Caco-2 (cell line): ENCODE measurements at regions not wholly inside any gene's neighbourhood (a gene's known extent, or its start where the extent isn't known, plus 50 kb on each side); places are given as distances from the start of the nearest gene placed in this dataset.

ENCODE experiments used
- BruUV-seq: library from RNA; stranded (reverse); fragments of 400-500 nt; replicated peaks from 2 replicates; lab custom pipeline; 2021; lab: Mats Ljungman, UMichigan
- CTCF ChIA-PET: fragments of 300-600 bp; sonication (Branson Sonifier 250); formaldehyde crosslinking; loops from one replicate; lab custom pipeline; 2022; ENCODE audit warnings: antibody characterized with exemption; lab: Charles Lee
- POLR2A ChIA-PET: fragments of 300-600 bp; sonication (Branson Sonifier 250); formaldehyde crosslinking; loops from one replicate; lab custom pipeline; 2022; ENCODE audit warnings: antibody characterized with exemption; lab: Charles Lee
- DNase-seq, 2 experiments: peaks; one replicate each; pipeline versions ENCODE4 v3.0.0 to v3.0.0-alpha.2; 2020 to 2022
- H3K27me3 ChIP-seq: replicated peaks from 2 replicates; pipeline ENCODE4 v1.6.0; 2011; ENCODE audit warnings: low read length; ENCODE audit not compliant: control insufficient read depth, insufficient read depth
- H3K36me3 ChIP-seq: 2 replicates; pipeline ENCODE4 v1.5.1; 2011; ENCODE audit warnings: low read length; ENCODE audit not compliant: control insufficient read depth, insufficient read depth
- H3K4me1 ChIP-seq: fragments of 250-450 bp; sonication (Bioruptor Pico); 2 replicates; pipeline ENCODE4 v1.5.1; 2020; ENCODE audit warnings: mild to moderate bottlenecking
- H3K4me3 ChIP-seq: 2 replicates; pipeline ENCODE4 v1.5.1; 2011; ENCODE audit warnings: low read depth, mild to moderate bottlenecking, control low read depth, low read length
- H3K9me3 ChIP-seq: fragments of 250-450 bp; sonication (Bioruptor Pico); 2 replicates; pipeline ENCODE4 v1.5.1; 2020; ENCODE audit warnings: mild to moderate bottlenecking, moderate library complexity
- H3K27ac Mint-ChIP-seq: one replicate; pipeline ENCODE4 v1.8.0; 2022; ENCODE audit warnings: mixed read lengths; ENCODE audit not compliant: unreplicated experiment
- H3K27me3 Mint-ChIP-seq: one replicate; pipeline ENCODE4 v1.8.0; 2022; ENCODE audit warnings: mixed read lengths; ENCODE audit not compliant: insufficient read depth, unreplicated experiment
- H3K36me3 Mint-ChIP-seq: one replicate; pipeline ENCODE4 v1.8.0; 2022; ENCODE audit warnings: mild to moderate bottlenecking, mixed read lengths; ENCODE audit not compliant: insufficient read depth, unreplicated experiment
- H3K4me1 Mint-ChIP-seq: one replicate; pipeline ENCODE4 v1.8.0; 2022; ENCODE audit warnings: low read depth, mixed read lengths; ENCODE audit not compliant: unreplicated experiment
- H3K4me3 Mint-ChIP-seq: one replicate; pipeline ENCODE4 v1.8.0; 2022; ENCODE audit warnings: mild to moderate bottlenecking, moderate library complexity, mixed read lengths; ENCODE audit not compliant: unreplicated experiment
- H3K9me3 Mint-ChIP-seq: one replicate; pipeline ENCODE4 v1.8.0; 2022; ENCODE audit warnings: mixed read lengths; ENCODE audit not compliant: unreplicated experiment
- intact Hi-C: fragments of 100-400 bp; cut with micrococcal nuclease; formaldehyde crosslinking; loops from one replicate; pipeline ENCODE4 v1.10.0; 2022; ENCODE audit not compliant: unreplicated experiment
- TF ChIP-seq, protein P1 (sequence below), 2 experiments: fragments of 200-600 bp in 1 of 2; IDR thresholded peaks; 1 replicate in 1 of 2; 2 replicates in 1 of 2; pipeline versions ENCODE4 v1.5.1 to v1.8.0; 2011 to 2022; ENCODE audit warnings: antibody characterized with exemption in 1 of 2, control low read depth in 1 of 2, inconsistent platforms in 1 of 2, low read depth in 1 of 2, low read length in 1 of 2, mild to moderate bottlenecking in 1 of 2, moderate library complexity in 1 of 2; ENCODE audit not compliant: insufficient read depth in 1 of 2, severe bottlenecking in 1 of 2, unreplicated experiment in 1 of 2

- Histone ChIP-seq H3K9me3 (no peaks in the 10 kb centered on the region; the same call in 1 of the 2 replicates), H3K27me3 (no peaks in the 10 kb centered on the region), H3K36me3 (no peaks in the 10 kb centered on the region), H3K4me1 (no peaks in the 10 kb centered on the region), H3K4me3 (no peak overlapping the region)
- Mint-ChIP-seq H3K27ac (no peak overlapping the region), H3K27me3 (no peaks in the 10 kb centered on the region), H3K9me3 (peaks cover 8% of the 10 kb centered on the region), H3K36me3 (no peaks in the 10 kb centered on the region), H3K4me1 (no peaks in the 10 kb centered on the region), H3K4me3 (no peak overlapping the region)
- no peak for DNase-seq
- no TSS peak for BruUV-seq
- CTCF ChIA-PET = no interaction called here
- POLR2A ChIA-PET = no interaction called here
- TF ChIP-seq, protein P1, sequence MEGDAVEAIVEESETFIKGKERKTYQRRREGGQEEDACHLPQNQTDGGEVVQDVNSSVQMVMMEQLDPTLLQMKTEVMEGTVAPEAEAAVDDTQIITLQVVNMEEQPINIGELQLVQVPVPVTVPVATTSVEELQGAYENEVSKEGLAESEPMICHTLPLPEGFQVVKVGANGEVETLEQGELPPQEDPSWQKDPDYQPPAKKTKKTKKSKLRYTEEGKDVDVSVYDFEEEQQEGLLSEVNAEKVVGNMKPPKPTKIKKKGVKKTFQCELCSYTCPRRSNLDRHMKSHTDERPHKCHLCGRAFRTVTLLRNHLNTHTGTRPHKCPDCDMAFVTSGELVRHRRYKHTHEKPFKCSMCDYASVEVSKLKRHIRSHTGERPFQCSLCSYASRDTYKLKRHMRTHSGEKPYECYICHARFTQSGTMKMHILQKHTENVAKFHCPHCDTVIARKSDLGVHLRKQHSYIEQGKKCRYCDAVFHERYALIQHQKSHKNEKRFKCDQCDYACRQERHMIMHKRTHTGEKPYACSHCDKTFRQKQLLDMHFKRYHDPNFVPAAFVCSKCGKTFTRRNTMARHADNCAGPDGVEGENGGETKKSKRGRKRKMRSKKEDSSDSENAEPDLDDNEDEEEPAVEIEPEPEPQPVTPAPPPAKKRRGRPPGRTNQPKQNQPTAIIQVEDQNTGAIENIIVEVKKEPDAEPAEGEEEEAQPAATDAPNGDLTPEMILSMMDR (IDR thresholded peaks at IDR 0.05; ENCODE audit: insufficient read depth in 1 of 2, low read depth in 1 of 2, low read length in 1 of 2, severe bottlenecking in 1 of 2, unreplicated experiment in 1 of 2) = no peak
- intact Hi-C loops = no loop called here
Observed at GRCh38 chr6:82078286-82078908, 169.1 kb downstream of the IBTK start.

GRCh38 chr6:82076916-82077315 is 170.6 kb downstream of the IBTK start:
- Histone ChIP-seq H3K36me3 (no peaks in the 10 kb centered on the region), H3K4me3 (no peak overlapping the region), H3K4me1 (no peaks in the 10 kb centered on the region), H3K9me3 (no peaks in the 10 kb centered on the region; the same call in 1 of the 2 replicates), H3K27me3 (no peaks in the 10 kb centered on the region)
- peaks cover 8% of the 10 kb centered on the region for H3K9me3 Mint-ChIP-seq
- TF ChIP-seq, protein P1 (IDR thresholded peaks at IDR 0.05; ENCODE audit: insufficient read depth in 1 of 2, low read depth in 1 of 2, low read length in 1 of 2, severe bottlenecking in 1 of 2, unreplicated experiment in 1 of 2) = no peak
- no TSS peak for BruUV-seq
- intact Hi-C loops = no loop called here
- no peaks in the 10 kb centered on the region for H3K4me1 Mint-ChIP-seq
- no peak overlapping the region for H3K4me3 Mint-ChIP-seq
- CTCF ChIA-PET = no interaction called here
- H3K27me3 Mint-ChIP-seq = no peaks in the 10 kb centered on the region
- H3K27ac Mint-ChIP-seq = no peak overlapping the region
- no peaks in the 10 kb centered on the region for H3K36me3 Mint-ChIP-seq
- POLR2A ChIA-PET = no interaction called here
- DNase-seq = no peak

DNA sequence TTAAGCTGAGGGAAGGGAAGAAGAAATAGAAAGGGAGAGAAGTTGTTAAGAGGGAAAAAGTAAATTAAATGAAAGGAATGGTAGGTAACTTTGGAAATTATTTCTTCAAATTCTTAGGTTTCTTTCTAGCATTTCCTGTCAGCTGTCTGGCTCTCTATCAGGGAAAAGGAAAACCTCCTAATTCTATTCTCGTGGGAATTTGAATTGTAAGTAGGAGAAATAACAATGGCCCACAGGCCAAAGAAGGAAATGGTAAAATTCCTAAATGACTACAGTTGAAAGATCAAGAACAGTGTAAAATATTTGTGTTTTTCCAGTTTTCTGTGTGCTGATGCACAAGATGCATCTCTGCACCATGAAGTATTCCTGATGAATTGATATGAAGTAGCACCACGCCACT is 173.0 kb downstream of the IBTK start:
- peaks cover 4% of the 10 kb centered on the region for H3K9me3 Mint-ChIP-seq
- Histone ChIP-seq H3K9me3 (no peaks in the 10 kb centered on the region), H3K4me3 (no peak overlapping the region), H3K36me3 (no peaks in the 10 kb centered on the region), H3K27me3 (no peaks in the 10 kb centered on the region), H3K4me1 (no peaks in the 10 kb centered on the region)
- POLR2A ChIA-PET = no interaction called here
- intact Hi-C loops = no loop called here
- no peaks in the 10 kb centered on the region for H3K27me3 Mint-ChIP-seq
- H3K36me3 Mint-ChIP-seq = no peaks in the 10 kb centered on the region
- H3K4me3 Mint-ChIP-seq = no peak overlapping the region
- CTCF ChIA-PET = no interaction called here
- TF ChIP-seq, protein P1 (IDR thresholded peaks at IDR 0.05; ENCODE audit: insufficient read depth in 1 of 2, low read depth in 1 of 2, low read length in 1 of 2, severe bottlenecking in 1 of 2, unreplicated experiment in 1 of 2) = no peak
- no peak overlapping the region for H3K27ac Mint-ChIP-seq
- H3K4me1 Mint-ChIP-seq = no peaks in the 10 kb centered on the region
- no TSS peak for BruUV-seq
- no peak for DNase-seq
